GM12872 (cell line): ENCODE measurements at regions not wholly inside any gene's neighbourhood (a gene's known extent, or its start where the extent isn't known, plus 50 kb on each side); places are given as distances from the start of the nearest gene placed in this dataset.

Experiments used
- TF ChIP-seq, protein P1 (sequence below): IDR thresholded peaks from 3 replicates; pipeline ENCODE4 v1.5.1; 2011; ENCODE audit warnings: low read depth, mild to moderate bottlenecking, low read length, moderate library complexity; ENCODE audit not compliant: insufficient read depth

DNA sequence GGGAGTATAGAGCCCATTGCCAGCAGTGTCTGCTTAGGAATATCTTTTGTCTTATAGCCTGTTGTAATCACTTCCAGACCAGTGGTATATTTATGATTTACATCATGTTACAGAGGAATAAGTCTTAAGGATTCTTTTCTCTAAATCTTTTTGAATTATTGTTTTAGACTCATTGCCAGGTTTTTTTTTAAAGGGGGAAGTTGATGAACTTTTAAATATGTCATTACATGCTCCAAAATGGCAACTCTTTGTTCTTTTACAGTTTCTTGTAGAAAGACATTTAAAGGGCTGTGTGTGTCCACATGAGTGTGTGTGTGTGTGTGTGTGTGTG is 59.4 kb upstream of the NFIB start:
- TF ChIP-seq, protein P1, sequence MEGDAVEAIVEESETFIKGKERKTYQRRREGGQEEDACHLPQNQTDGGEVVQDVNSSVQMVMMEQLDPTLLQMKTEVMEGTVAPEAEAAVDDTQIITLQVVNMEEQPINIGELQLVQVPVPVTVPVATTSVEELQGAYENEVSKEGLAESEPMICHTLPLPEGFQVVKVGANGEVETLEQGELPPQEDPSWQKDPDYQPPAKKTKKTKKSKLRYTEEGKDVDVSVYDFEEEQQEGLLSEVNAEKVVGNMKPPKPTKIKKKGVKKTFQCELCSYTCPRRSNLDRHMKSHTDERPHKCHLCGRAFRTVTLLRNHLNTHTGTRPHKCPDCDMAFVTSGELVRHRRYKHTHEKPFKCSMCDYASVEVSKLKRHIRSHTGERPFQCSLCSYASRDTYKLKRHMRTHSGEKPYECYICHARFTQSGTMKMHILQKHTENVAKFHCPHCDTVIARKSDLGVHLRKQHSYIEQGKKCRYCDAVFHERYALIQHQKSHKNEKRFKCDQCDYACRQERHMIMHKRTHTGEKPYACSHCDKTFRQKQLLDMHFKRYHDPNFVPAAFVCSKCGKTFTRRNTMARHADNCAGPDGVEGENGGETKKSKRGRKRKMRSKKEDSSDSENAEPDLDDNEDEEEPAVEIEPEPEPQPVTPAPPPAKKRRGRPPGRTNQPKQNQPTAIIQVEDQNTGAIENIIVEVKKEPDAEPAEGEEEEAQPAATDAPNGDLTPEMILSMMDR: no peak

DNA sequence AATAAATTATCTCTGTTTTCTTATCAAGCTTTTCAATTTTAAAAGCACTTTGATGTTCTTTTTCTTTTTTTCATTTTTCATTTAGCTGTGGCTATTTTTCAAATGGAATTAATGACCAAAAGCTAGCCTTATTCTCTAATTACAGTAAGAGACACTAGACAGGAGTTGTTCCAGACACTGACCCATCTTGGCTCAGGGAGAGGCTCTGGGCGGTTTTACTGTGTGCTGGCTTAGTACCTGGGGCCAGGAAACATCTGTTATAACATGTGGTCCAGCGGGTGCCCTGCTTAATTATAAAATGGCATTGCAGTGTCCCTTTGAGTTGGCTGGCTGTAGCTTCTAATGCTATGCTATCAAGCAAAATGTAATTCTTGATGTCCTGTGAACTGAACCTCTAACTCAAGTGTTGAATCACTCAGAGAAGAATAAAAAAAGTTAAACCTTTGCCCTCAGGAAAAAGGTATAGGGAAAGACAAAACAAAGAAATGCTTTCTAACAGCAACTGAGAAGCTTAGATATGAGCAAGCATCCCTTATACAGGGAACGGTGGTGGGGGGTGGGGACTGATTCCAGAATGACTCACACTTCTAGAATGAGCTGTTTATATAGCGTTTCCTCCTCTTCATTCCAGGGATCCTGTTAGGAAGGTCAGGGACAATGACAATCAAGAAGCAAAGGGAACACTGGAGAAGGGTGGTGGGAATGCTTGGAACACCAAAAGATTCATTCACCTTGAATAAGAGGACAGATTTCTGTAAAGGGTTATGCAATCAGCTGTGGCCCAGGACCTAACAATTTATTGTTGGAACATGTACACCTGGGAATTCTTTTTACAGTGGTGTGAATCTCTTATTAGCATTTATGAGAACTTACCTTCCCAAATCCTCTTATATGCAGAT is 58.7 kb upstream of the NFIB start:
- TF ChIP-seq, protein P1: no peak

DNA sequence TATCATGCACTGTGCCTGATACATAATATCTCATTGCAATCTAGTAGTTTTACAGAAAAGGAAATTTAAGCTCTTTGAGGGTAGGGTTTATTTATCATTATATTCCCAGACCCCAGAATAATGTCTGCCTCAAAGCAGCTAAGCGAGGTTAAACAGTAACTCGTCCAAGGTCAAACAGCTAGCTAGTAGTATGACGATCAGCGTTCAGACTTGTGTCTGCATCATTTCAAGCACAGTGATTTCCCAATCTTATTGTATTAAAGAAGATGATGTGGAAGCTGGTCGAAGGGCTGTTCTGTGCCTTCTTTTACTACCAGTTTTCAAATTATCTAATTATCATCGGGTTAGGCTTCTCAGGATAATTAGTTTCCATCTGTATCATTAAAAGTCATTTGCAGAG is 55.1 kb upstream of the NFIB start:
- TF ChIP-seq, protein P1: no peak

DNA sequence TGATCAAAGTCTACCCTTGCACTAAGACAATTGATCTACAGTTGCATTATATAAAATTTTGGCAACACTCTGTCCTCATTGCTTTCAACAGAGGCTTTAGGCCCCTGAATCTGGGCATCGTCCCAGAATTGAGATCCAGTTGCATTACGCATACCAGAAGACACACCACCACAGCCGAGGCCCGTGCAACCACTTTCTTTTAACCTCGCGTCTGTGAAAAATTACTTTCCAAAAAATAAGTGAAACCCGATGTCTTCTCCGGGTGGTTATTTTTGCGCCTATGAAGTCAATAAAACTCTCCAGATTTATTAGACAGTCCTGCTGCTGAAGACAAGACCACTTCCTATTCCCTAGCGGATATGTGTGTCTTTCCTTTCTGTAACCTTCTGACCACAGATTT is 52.1 kb upstream of the NFIB start:
- TF ChIP-seq, protein P1: no peak

DNA sequence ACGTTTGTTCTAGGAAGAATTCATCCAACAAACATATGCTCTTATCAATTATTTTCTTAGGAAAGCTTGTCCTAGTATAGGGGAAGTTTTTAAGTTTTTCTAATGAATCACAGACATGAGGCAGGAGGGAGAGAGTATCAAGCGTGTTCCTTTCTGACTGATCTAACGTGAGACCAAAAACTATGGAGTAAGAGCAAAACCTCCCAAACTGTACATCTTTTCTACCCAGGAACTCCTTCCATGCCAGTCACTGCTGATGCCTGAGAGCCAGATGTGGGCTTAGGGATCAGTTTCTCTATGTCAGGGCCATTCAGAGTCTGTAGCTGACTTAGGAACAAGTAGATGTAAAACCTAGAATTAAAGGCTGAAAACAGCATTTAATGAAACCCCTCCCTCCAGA is 51.7 kb upstream of the NFIB start:
- TF ChIP-seq, protein P1: no peak
